A549 (cell line): ENCODE measurements at regions not wholly inside any gene's neighbourhood (a gene's known extent, or its start where the extent isn't known, plus 50 kb on each side); places are given as distances from the start of the nearest gene placed in this dataset.

Source experiments
- CEBPB ChIP-seq, 2 experiments: fragments of >200 bp in 1 of 2; sonication (Bioruptor Twin) in 1 of 2; formaldehyde crosslinking in 1 of 2; IDR thresholded peaks; 2 replicates each; pipeline ENCODE4 v1.6.1; 2012 to 2016
- CHD2 ChIP-seq: fragments of 150-350 bp; IDR thresholded peaks from 2 replicates; pipeline ENCODE4 v1.6.1; 2014; ENCODE audit warnings: low read length; ENCODE audit not compliant: partially characterized antibody
- CTCF ChIP-seq: fragments of >200 bp; sonication (Bioruptor Twin); formaldehyde crosslinking; IDR thresholded peaks from 3 replicates; pipeline ENCODE4 v1.5.1; 2016
- EHF ChIP-seq: fragments of 250-450 bp; sonication (Bioruptor Pico); IDR thresholded peaks from 2 replicates; pipeline ENCODE4 v1.5.0; 2020; ENCODE audit warnings: mild to moderate bottlenecking
- MAX ChIP-seq: IDR thresholded peaks from 2 replicates; pipeline ENCODE4 v1.6.1; 2012
- NR3C1 ChIP-seq: fragments of >200 bp; sonication (Bioruptor Twin); formaldehyde crosslinking; IDR thresholded peaks from 3 replicates; pipeline ENCODE4 v1.6.1; 2017
- RAD21 ChIP-seq, 2 experiments: fragments of >200 bp in 1 of 2; sonication (Bioruptor Twin) in 1 of 2; formaldehyde crosslinking in 1 of 2; IDR thresholded peaks in 1 of 2; conservative IDR thresholded peaks in 1 of 2; 2 replicates in 1 of 2; 3 replicates in 1 of 2; pipeline ENCODE4 v1.6.1; 2012 to 2018; ENCODE audit warnings: inconsistent platforms in 1 of 2
- RCOR1 ChIP-seq: fragments of 150-350 bp; IDR thresholded peaks from 2 replicates; pipeline ENCODE4 v1.6.1; 2014; ENCODE audit warnings: antibody characterized with exemption, low read length, low read depth
- SREBF2 ChIP-seq: fragments of 450-650 bp; IDR thresholded peaks from 2 replicates; pipeline ENCODE4 v1.6.1; 2014; ENCODE audit warnings: mild to moderate bottlenecking, moderate library complexity

GRCh38 chr7:70893422-70893821, 238.5 kb upstream of the GALNT17 start:
- TF ChIP-seq CTCF = no peak
- no peak for TF ChIP-seq MAX
- no peak for TF ChIP-seq EHF (CRISPR knock-in tag)
- no peak for TF ChIP-seq CHD2
- no peak for TF ChIP-seq CEBPB (IDR thresholded peaks at IDR 0.05)
- TF ChIP-seq RCOR1 = no peak
- no peak for TF ChIP-seq SREBF2
- no peak for TF ChIP-seq NR3C1
- no peak for TF ChIP-seq RAD21 (conservative IDR thresholded peaks at IDR 0.05 in 1 of 2, IDR thresholded peaks at IDR 0.05 in 1 of 2)
